OCI-LY7 (cell line): ENCODE measurements at regions not wholly inside any gene's neighbourhood (a gene's known extent, or its start where the extent isn't known, plus 50 kb on each side); places are given as distances from the start of the nearest gene placed in this dataset.

Source experiments
- EZH2phosphoT487 ChIP-seq: fragments of 200-600 bp; sonication (generic); IDR thresholded peaks from 2 replicates; pipeline ENCODE4 v1.6.1; 2018; ENCODE audit warnings: low read depth, borderline replicate concordance, mild to moderate bottlenecking, mixed run types, antibody characterized with exemption, low read length, moderate library complexity, mixed read lengths
- TF ChIP-seq, protein P1 (sequence below): fragments of 200-600 bp; sonication (generic); conservative IDR thresholded peaks from 2 replicates; pipeline ENCODE4 v1.5.1; 2014; ENCODE audit warnings: mild to moderate bottlenecking, antibody characterized with exemption, low read length, moderate library complexity, mixed read lengths

DNA sequence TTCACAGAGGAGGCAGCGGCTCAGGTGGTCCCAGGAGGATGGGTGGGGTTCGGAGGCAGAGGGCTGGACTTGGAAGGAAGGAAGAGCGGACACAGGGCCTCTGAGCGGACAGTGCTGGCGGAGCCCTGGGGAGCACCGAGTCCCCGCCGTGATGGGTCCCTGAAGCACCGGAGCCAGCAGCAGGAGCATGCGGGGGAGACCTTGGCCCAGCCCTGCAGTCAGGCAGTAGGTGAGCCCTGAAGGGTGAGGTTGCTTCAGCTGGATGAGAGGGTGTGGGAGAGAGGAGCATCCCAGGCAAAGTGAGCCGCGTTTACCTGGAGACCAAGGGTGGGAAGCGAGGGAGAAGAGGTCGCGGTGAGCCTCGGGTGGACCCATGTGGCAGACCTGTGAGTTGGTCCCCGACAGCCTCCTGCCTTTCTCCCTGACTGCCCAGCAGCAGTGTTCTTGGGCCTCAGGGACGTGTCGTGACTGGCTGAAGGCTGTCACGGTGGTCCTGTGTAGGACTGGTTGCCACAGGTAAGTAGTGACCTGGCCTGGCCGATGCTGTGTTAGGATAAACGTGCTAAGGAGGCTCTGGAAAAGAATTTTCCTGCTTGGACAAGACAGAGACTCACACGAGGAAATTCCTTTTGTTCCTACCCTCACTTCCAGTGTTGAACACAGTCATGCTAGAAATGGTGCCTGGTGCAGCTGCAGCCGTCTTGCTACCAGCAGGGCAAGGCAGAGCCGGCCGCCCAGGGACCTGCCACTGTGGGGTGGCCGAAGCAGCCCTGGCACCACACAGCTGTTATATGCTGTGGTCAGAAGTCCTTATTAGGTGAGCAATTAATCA is 73.0 kb downstream of the RRM2 start:
- TF ChIP-seq, protein P1, sequence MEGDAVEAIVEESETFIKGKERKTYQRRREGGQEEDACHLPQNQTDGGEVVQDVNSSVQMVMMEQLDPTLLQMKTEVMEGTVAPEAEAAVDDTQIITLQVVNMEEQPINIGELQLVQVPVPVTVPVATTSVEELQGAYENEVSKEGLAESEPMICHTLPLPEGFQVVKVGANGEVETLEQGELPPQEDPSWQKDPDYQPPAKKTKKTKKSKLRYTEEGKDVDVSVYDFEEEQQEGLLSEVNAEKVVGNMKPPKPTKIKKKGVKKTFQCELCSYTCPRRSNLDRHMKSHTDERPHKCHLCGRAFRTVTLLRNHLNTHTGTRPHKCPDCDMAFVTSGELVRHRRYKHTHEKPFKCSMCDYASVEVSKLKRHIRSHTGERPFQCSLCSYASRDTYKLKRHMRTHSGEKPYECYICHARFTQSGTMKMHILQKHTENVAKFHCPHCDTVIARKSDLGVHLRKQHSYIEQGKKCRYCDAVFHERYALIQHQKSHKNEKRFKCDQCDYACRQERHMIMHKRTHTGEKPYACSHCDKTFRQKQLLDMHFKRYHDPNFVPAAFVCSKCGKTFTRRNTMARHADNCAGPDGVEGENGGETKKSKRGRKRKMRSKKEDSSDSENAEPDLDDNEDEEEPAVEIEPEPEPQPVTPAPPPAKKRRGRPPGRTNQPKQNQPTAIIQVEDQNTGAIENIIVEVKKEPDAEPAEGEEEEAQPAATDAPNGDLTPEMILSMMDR: no peak
- no peak for TF ChIP-seq EZH2phosphoT487
